ENCODE measurements at regions not wholly inside any gene's neighbourhood (a gene's known extent, or its start where the extent isn't known, plus 50 kb on each side); places are given as distances from the start of the nearest gene placed in this dataset.

- TF ChIP-seq CTCF (IDR thresholded peaks at IDR 0.05; ENCODE audit: borderline replicate concordance, insufficient read depth, low read depth, low read length) = no peak
- H3K4me3 ChIP-seq (ENCODE audit: low read depth, low read length) = no peak overlapping the region
Measured at GRCh38 chr2:220890931-220891330, 681.2 kb downstream of the EPHA4 start.

GRCh38 chr2:220891405-220891804 is 680.7 kb downstream of the EPHA4 start:
- no peak for TF ChIP-seq CTCF (IDR thresholded peaks at IDR 0.05; ENCODE audit: borderline replicate concordance, insufficient read depth, low read depth, low read length)

GRCh38 chr2:220892018-220892634 is 680.0 kb downstream of the EPHA4 start:
- no peak for TF ChIP-seq CTCF (IDR thresholded peaks at IDR 0.05; ENCODE audit: borderline replicate concordance, insufficient read depth, low read depth, low read length)
- H3K4me3 ChIP-seq (ENCODE audit: low read depth, low read length) = no peak overlapping the region

More at GRCh38 chr2:220891405-220891804, 680.7 kb downstream of the EPHA4 start:
- no peak overlapping the region for H3K4me3 ChIP-seq (ENCODE audit: low read depth, low read length)

- H3K4me3 ChIP-seq (ENCODE audit: low read depth, low read length) = no peak overlapping the region
- no peak for TF ChIP-seq CTCF (IDR thresholded peaks at IDR 0.05; ENCODE audit: borderline replicate concordance, insufficient read depth, low read depth, low read length)
Measured at GRCh38 chr2:220893411-220893810, 678.7 kb downstream of the EPHA4 start.

- no peak overlapping the region for H3K4me3 ChIP-seq (ENCODE audit: low read depth, low read length)
- no peak for TF ChIP-seq CTCF (IDR thresholded peaks at IDR 0.05; ENCODE audit: borderline replicate concordance, insufficient read depth, low read depth, low read length)
Measured at GRCh38 chr2:220894069-220894468, 678.0 kb downstream of the EPHA4 start.

GRCh38 chr2:220899492-220899891 is 672.6 kb downstream of the EPHA4 start:
- no peak overlapping the region for H3K4me3 ChIP-seq (ENCODE audit: low read depth, low read length)
- TF ChIP-seq CTCF (IDR thresholded peaks at IDR 0.05; ENCODE audit: borderline replicate concordance, insufficient read depth, low read depth, low read length) = no peak

- H3K4me3 ChIP-seq (ENCODE audit: low read depth, low read length) = no peak overlapping the region
- TF ChIP-seq CTCF (IDR thresholded peaks at IDR 0.05; ENCODE audit: borderline replicate concordance, insufficient read depth, low read depth, low read length) = no peak
Measured at GRCh38 chr2:220904015-220904414, 668.1 kb downstream of the EPHA4 start.

Measured in GM12875 (cell line).